ENCODE measurements at regions not wholly inside any gene's neighbourhood (a gene's known extent, or its start where the extent isn't known, plus 50 kb on each side); places are given as distances from the start of the nearest gene placed in this dataset.
A peak's percentile ranks its signal among the peaks of the same experiment; 100 is the strongest.

GRCh38 chr3:188043891-188044290 lies 110.1 kb upstream of the LPP start:
- Histone ChIP-seq H2AK5ac (ENCODE audit: low read length) (no peak overlapping the region), H3K23ac (ENCODE audit: low read length) (no peak overlapping the region)
- WGBS (ENCODE audit: extremely low coverage, insufficient coverage, insufficient read length) = no CpG with 5 or more reads among the region's 2 CpGs

DNA sequence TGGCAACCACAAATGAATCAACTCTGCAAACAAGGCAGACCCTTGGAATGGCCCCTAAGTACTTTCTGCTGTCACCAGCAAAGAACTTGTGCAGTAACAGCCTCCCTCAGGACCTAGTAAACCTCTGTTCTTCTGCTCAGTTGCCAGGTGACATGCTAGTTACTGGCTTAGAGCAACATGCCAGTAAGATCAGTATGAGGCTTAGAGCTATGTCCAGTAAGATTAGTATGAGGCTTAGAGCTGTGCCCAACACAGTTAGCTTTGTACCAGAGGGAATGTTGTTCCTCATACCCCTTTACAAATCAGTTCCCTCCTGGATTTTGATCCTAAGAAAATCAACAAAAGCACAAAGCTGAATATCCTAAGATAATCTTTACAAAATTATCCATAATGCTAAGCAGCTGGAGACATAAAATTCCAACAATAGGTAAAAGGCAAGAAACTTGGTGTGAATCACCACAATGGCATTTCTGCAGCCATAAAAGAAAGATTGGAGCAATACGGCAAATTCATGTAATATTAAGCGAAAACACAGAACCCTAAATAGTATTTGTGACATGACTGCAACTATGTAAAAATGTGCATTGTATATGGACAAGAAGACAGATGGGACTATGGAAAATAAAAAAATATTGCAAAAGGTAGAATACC lies 107.3 kb upstream of the LPP start:
- no peak overlapping the region for H3K18ac ChIP-seq (ENCODE audit: low read length)
- H3K79me1 ChIP-seq (ENCODE audit: low read length) = peaks cover 2% of the 10 kb centered on the region
- H3K79me2 ChIP-seq (ENCODE audit: control insufficient read depth, insufficient read depth, low read length, poor library complexity) = no peaks in the 10 kb centered on the region
- no peak overlapping the region for H3K4me3 ChIP-seq (ENCODE audit: low read depth, low read length)
- no peak overlapping the region for H4K91ac ChIP-seq (ENCODE audit: low read depth, low read length)
- no CpG with 5 or more reads among the region's 2 CpGs for WGBS (ENCODE audit: extremely low coverage, insufficient coverage, insufficient read length)
- peaks cover 3 to 4% of the 10 kb centered on the region in 2 experiments for H3K4me1 ChIP-seq (ENCODE audit: control insufficient read depth in 1 of 2, insufficient read depth in 2 of 2, low read length in 2 of 2)
- no peak overlapping the region for H2BK12ac ChIP-seq (ENCODE audit: low read length)
- H2BK5ac ChIP-seq (ENCODE audit: low read depth, low read length, poor library complexity) = no peak overlapping the region
- no peak overlapping the region for H2AFZ ChIP-seq (ENCODE audit: insufficient read depth, low read length, poor library complexity)
- no peak overlapping the region for H3K4me2 ChIP-seq (ENCODE audit: low read length)
- peak in 1 of 2 donors; percentile 61 for DNase-seq
- no peak overlapping the region for H3K23ac ChIP-seq (ENCODE audit: low read length)
- H2BK120ac ChIP-seq (ENCODE audit: insufficient read depth, low read length, poor library complexity) = no peak overlapping the region
- H3K27me3 ChIP-seq (ENCODE audit: insufficient read depth, low read length) = no peaks in the 10 kb centered on the region
- H3K14ac ChIP-seq (ENCODE audit: low read length) = no peak overlapping the region
- no peak overlapping the region for H3K4ac ChIP-seq (ENCODE audit: low read depth, low read length)
- no peaks in the 10 kb centered on the region for H3K9me3 ChIP-seq (ENCODE audit: insufficient read depth, low read depth, low read length)
- H3K27ac ChIP-seq (ENCODE audit: low read depth, low read length) = no peak overlapping the region
- H4K12ac ChIP-seq (ENCODE audit: low read depth, low read length) = no peak overlapping the region
- H3K9ac ChIP-seq (ENCODE audit: low read length) = no peak overlapping the region
- no peak overlapping the region for H2AK5ac ChIP-seq (ENCODE audit: low read length)
- H4K8ac ChIP-seq (ENCODE audit: low read depth, low read length) = no peak overlapping the region
- H3K36me3 ChIP-seq (ENCODE audit: control insufficient read depth in 1 of 2, insufficient read depth in 2 of 2, low read length in 2 of 2) = no peaks in the 10 kb centered on the region

More at GRCh38 chr3:188043891-188044290, 110.1 kb upstream of the LPP start:
- no peak overlapping the region for H3K18ac ChIP-seq (ENCODE audit: low read length)
- no peak overlapping the region for H3K4ac ChIP-seq (ENCODE audit: low read depth, low read length)
- no peak overlapping the region for H2BK12ac ChIP-seq (ENCODE audit: low read length)
- no peaks in the 10 kb centered on the region for H3K79me2 ChIP-seq (ENCODE audit: control insufficient read depth, insufficient read depth, low read length, poor library complexity)
- H3K9me3 ChIP-seq (ENCODE audit: insufficient read depth, low read depth, low read length) = peaks cover 2% of the 10 kb centered on the region
- no peak overlapping the region for H3K27ac ChIP-seq (ENCODE audit: low read depth, low read length)
- no peak for DNase-seq
- peaks cover 0 to 4% of the 10 kb centered on the region in 2 experiments for H3K4me1 ChIP-seq (ENCODE audit: control insufficient read depth in 1 of 2, insufficient read depth in 2 of 2, low read length in 2 of 2)
- H3K36me3 ChIP-seq (ENCODE audit: control insufficient read depth in 1 of 2, insufficient read depth in 2 of 2, low read length in 2 of 2) = no peaks in the 10 kb centered on the region
- H3K9ac ChIP-seq (ENCODE audit: low read length) = no peak overlapping the region
- no peak overlapping the region for H2BK120ac ChIP-seq (ENCODE audit: insufficient read depth, low read length, poor library complexity)
- H4K12ac ChIP-seq (ENCODE audit: low read depth, low read length) = no peak overlapping the region
- H3K4me3 ChIP-seq (ENCODE audit: low read depth, low read length) = no peak overlapping the region
- no peak overlapping the region for H4K91ac ChIP-seq (ENCODE audit: low read depth, low read length)
- H3K79me1 ChIP-seq (ENCODE audit: low read length) = no peaks in the 10 kb centered on the region
- H2BK5ac ChIP-seq (ENCODE audit: low read depth, low read length, poor library complexity) = no peak overlapping the region
- no peak overlapping the region for H3K4me2 ChIP-seq (ENCODE audit: low read length)
- H4K8ac ChIP-seq (ENCODE audit: low read depth, low read length) = no peak overlapping the region
- no peak overlapping the region for H3K14ac ChIP-seq (ENCODE audit: low read length)
- no peaks in the 10 kb centered on the region for H3K27me3 ChIP-seq (ENCODE audit: insufficient read depth, low read length)
- H2AFZ ChIP-seq (ENCODE audit: insufficient read depth, low read length, poor library complexity) = no peak overlapping the region

DNA sequence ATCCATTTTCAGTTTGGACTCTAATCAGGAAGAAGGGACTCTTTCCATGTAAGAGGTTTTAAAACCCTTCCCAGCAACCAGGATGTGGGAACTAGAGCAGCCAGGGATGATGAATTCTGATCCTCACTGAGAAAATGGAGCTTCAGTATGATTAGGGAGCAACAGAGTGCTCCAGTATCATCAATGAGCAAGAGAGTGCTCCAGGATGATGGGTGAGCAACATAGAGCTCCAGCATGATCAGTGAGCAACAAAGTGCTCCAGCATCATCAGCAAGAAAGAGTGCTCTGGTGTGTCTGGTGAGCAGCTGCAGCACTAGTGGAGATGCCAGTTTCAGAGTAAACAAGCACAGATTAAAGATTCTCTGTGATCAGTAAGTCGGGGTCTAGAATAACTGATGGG lies 106.4 kb upstream of the LPP start:
- Histone ChIP-seq H3K14ac (ENCODE audit: low read length) (no peak overlapping the region), H4K91ac (ENCODE audit: low read depth, low read length) (no peak overlapping the region), H2BK12ac (ENCODE audit: low read length) (no peak overlapping the region), H3K79me1 (ENCODE audit: low read length) (peaks cover 8% of the 10 kb centered on the region), H4K8ac (ENCODE audit: low read depth, low read length) (no peak overlapping the region), H3K36me3 (ENCODE audit: control insufficient read depth in 1 of 2, insufficient read depth in 2 of 2, low read length in 2 of 2) (no peaks in the 10 kb centered on the region), H3K9ac (ENCODE audit: low read length) (no peak overlapping the region), H4K12ac (ENCODE audit: low read depth, low read length) (no peak overlapping the region), H3K79me2 (ENCODE audit: control insufficient read depth, insufficient read depth, low read length, poor library complexity) (no peaks in the 10 kb centered on the region), H3K4me1 (ENCODE audit: control insufficient read depth in 1 of 2, insufficient read depth in 2 of 2, low read length in 2 of 2) (peaks cover 10 to 12% of the 10 kb centered on the region in 2 experiments), H3K4ac (ENCODE audit: low read depth, low read length) (no peak overlapping the region), H3K27ac (ENCODE audit: low read depth, low read length) (no peak overlapping the region), H3K4me2 (ENCODE audit: low read length) (no peak overlapping the region), H2BK120ac (ENCODE audit: insufficient read depth, low read length, poor library complexity) (no peak overlapping the region), H3K4me3 (ENCODE audit: low read depth, low read length) (no peak overlapping the region), H2AK5ac (ENCODE audit: low read length) (no peak overlapping the region), H3K27me3 (ENCODE audit: insufficient read depth, low read length) (no peaks in the 10 kb centered on the region), H3K18ac (ENCODE audit: low read length) (no peak overlapping the region), H2BK5ac (ENCODE audit: low read depth, low read length, poor library complexity) (no peak overlapping the region), H3K9me3 (ENCODE audit: insufficient read depth, low read depth, low read length) (no peaks in the 10 kb centered on the region), H3K23ac (ENCODE audit: low read length) (no peak overlapping the region), H2AFZ (ENCODE audit: insufficient read depth, low read length, poor library complexity) (no peak overlapping the region)
- no CpG with 5 or more reads among the region's 1 CpG for WGBS (ENCODE audit: extremely low coverage, insufficient coverage, insufficient read length)
- DNase-seq = no peak

DNA sequence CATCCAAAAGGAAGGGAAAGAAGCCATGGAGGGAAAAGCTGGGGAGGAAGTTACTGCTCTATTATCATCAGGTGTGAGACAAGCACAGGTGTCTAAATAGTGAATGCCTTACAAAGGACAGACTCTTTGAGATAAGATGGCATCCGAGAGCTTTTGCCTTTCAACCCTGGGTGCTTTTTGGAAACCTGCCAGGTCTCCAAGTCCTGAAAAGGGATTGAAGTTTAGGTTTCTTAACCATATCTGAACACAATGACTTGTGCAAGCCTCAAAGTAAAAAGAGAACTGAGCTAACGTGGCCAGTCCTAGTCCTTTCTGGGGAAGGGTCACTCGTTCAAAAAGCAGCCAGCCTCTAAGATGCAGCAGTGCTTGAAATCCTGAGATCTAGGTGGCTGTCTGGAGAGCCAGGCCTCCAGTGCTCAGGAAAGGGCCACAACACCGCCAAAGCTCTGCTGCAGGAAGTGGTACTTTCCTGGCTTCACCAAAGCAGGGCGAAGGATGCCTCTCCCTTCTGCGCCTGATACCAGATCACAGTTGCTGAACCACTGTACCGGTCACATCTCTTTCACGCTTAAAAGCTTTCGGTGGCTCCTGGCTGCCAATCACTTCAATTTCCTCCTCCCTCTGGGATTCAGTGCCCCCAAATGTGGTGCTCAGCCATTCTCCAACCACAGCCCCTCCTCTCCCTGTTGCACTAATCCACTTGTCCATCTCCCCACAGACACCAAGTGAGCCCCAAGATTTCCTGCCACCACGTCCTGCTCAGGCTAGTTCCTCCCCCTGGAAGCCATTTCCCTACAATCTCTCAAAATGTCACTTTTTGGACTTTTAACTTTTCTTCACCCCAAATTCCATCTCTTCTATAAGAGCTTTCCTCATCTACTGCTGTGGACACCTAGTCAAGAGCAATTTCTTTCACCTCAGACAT lies 104.1 kb upstream of the LPP start:
- Histone ChIP-seq H3K79me1 (ENCODE audit: low read length) (peaks cover 11% of the 10 kb centered on the region), H2BK5ac (ENCODE audit: low read depth, low read length, poor library complexity) (no peak overlapping the region), H3K27ac (ENCODE audit: low read depth, low read length) (no peak overlapping the region), H4K91ac (ENCODE audit: low read depth, low read length) (no peak overlapping the region), H2BK120ac (ENCODE audit: insufficient read depth, low read length, poor library complexity) (no peak overlapping the region), H4K12ac (ENCODE audit: low read depth, low read length) (peak overlapping the region; percentile 50), H3K79me2 (ENCODE audit: control insufficient read depth, insufficient read depth, low read length, poor library complexity) (no peaks in the 10 kb centered on the region), H3K14ac (ENCODE audit: low read length) (no peak overlapping the region), H2BK12ac (ENCODE audit: low read length) (peak overlapping the region; percentile 59), H3K23ac (ENCODE audit: low read length) (no peak overlapping the region), H2AK5ac (ENCODE audit: low read length) (peak overlapping the region; percentile 44), H3K4me1 (ENCODE audit: control insufficient read depth in 1 of 2, insufficient read depth in 2 of 2, low read length in 2 of 2) (peaks cover 18 to 21% of the 10 kb centered on the region in 2 experiments), H3K4me2 (ENCODE audit: low read length) (no peak overlapping the region), H3K4me3 (ENCODE audit: low read depth, low read length) (no peak overlapping the region), H3K36me3 (ENCODE audit: control insufficient read depth in 1 of 2, insufficient read depth in 2 of 2, low read length in 2 of 2) (no peaks in the 10 kb centered on the region), H3K4ac (ENCODE audit: low read depth, low read length) (no peak overlapping the region), H3K27me3 (ENCODE audit: insufficient read depth, low read length) (no peaks in the 10 kb centered on the region), H3K18ac (ENCODE audit: low read length) (no peak overlapping the region), H2AFZ (ENCODE audit: insufficient read depth, low read length, poor library complexity) (no peak overlapping the region), H3K9ac (ENCODE audit: low read length) (no peak overlapping the region), H3K9me3 (ENCODE audit: insufficient read depth, low read depth, low read length) (no peaks in the 10 kb centered on the region), H4K8ac (ENCODE audit: low read depth, low read length) (no peak overlapping the region)
- no CpG with 5 or more reads among the region's 10 CpGs for WGBS (ENCODE audit: extremely low coverage, insufficient coverage, insufficient read length)
- no peak for DNase-seq
